Stimulated activated CD4-positive, alpha-beta T cell treated with anti-CD3 and anti-CD28 coated beads, Interleukin-2, amount 100 ng/mL, for 48 hours (primary cell): ENCODE measurements at regions not wholly inside any gene's neighbourhood (a gene's known extent, or its start where the extent isn't known, plus 50 kb on each side); places are given as distances from the start of the nearest gene placed in this dataset.

Experiments used
- DNase-seq, 2 donors: peaks; one replicate each; pipeline ENCODE4 v3.0.0-alpha.2; 2020

GRCh38 chr11:116172851-116173250, 599.9 kb downstream of the BUD13 start:
- no peak for DNase-seq

- DNase-seq, result no peak
Observed at GRCh38 chr11:116172156-116172555, 600.6 kb downstream of the BUD13 start.

DNA sequence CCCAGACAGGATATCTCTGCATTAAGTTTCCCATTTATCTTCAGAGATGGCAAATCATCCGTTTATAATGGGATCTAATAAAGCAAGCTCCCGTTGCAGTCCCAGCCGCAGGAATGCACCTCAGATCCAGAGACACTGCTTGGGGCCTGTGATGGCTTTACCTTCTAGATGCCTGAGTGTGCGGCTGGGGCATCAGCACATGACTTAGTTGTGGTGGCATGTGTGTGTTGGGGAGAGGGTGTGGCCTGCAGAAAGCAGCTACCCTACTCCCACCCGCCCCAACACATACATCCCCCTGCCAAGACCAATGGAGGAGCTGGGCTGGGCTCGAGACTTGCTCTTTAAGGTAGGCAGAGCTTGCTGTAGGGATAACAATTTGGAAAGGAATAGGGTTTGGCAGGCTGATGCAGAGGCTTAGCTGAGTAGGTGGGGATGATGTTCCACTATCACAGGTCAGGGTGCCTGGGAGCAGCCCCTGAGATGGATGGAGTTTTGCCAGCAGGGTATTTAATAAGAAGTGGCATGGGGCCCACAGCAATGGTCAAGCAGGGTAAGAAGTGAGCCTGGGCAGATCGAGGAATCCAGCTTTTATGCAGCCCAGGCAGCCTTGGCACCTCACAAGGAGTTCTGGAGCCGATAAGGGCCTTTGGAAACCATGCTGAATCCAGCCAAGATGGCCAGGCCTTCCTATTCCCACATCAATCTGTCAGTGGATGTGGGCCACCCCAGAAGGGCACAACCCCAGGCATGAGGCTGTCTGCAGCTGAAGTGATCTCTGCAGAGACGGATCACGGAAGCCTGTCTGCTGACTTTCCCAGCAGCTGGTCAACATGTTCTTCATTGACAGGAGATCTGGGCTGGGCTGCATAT, 601.3 kb downstream of the BUD13 start:
- no peak for DNase-seq

DNA sequence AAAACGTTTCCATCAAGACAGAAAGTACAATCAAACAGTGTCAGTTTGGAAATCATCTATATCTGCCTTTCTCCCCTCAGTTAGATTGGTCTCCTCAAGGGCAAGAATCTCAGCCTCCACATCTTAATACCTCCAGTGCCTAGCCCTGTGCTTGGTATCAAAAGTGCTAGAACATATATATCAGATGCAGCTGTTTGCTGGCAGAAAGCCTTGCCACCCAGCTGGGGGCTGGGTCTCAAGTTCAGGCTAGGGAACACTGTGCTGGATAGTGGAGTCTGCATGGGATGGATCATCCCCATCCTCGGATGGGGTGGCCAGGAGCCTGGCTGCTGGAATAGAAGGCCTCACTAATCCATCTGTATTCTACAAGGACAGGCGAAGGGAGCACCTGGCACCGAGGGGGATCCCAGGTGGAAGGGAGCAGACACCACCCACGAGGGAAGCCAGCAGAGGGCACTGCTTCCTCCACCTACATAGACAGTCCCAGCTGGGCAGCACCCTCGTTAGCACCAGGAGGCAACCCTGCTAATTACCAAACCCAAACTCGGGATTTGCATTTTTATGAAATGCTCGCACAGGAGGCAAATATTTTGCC, 602.2 kb downstream of the BUD13 start:
- DNase-seq, result no peak

DNA sequence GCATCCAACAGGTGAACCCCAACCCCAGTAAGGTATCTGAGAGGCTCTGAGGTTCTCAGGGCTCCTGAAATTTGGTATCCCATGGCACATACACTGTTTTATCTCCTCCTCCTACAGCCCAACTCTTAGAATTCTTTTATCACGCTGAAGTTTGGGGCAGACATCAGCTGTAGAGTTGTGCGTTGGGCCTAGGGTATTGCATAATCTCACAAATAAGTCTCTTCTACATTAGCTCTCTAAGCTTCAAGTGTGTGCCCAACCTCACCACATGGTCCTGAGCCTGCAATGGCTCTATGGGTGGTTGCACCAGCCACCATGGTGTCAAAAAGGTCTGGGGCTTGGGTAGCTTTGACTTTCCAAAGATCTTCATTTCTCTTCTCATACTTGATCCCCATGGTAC, 603.0 kb downstream of the BUD13 start:
- no peak for DNase-seq

GRCh38 chr11:116168459-116168787, 604.4 kb downstream of the BUD13 start:
- DNase-seq, result no peak

DNA sequence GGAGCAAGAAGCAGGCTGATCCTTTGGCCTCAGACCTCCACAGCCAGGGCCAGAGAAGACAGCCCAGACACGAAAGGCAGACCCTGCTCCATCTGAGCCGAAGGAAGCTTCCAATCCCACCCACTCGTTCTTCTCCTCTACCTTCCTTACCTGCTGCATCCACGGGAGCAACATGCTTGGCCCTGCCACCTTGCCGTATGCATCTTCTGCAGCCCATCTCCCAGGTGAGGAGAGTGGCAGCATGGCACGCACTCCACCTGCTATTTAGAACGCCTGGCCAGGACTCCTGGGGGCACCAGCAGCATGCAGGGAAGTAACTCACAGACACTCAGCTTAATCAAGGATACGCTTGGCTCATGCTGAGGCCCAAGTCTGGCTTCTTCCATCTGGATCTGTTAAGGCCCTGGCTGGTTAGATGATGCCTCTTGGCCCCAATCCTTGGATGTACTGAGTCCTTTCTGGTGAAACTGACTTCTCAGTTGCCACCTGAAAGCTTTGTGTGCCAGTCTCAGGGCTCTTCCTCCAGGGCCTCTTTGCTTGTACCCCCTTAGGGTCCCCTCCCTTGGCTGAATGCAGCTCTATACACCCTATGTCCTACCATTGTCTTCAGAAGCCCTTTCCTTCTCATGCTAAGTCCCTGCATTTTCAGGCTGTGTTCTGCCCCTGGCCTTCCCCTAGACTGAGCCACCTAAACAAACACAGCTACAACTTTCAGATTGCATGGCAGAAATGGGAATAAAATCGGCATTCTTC, 604.9 kb downstream of the BUD13 start:
- DNase-seq, result no peak

DNA sequence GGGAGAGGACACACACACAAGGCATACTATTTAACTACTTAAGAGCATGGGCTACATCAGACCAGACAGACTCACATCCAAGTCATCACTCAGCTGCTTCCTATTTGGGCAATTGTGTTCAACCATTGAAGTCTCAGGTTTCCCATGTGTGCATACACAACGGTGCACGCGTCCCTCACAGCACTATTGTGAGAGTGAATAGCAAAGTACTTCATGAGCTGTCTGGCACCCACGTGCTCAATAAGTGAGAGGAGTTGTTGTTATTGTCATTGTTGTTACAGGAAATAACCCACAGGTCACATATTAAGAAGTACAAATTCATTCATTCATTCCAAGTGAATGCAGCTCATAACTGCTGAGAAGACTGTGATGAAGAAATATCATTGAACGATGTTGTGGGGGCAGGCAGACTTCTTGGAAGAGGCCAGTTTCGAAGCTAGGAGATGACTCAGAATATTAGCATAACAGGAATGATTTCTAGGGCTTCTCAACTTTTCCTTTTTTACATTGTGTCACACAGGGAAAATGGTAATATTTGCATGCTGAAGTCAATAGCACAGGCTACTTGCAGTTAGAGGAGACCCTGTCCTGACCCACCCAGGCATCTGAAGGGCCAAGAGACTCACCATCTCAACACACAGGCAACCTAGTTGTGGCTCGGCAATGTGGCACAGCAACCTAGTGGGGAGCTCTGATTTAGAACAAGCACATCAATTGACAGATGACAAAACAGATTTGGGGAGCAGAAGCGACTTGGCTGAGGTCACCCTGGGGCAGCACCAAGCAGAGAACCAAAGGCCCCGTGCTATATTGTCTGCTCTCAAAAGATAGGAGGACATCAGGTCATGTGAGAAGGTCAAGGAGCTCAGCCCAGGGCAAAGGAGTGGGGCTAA, 606.0 kb downstream of the BUD13 start:
- DNase-seq, result no peak

DNA sequence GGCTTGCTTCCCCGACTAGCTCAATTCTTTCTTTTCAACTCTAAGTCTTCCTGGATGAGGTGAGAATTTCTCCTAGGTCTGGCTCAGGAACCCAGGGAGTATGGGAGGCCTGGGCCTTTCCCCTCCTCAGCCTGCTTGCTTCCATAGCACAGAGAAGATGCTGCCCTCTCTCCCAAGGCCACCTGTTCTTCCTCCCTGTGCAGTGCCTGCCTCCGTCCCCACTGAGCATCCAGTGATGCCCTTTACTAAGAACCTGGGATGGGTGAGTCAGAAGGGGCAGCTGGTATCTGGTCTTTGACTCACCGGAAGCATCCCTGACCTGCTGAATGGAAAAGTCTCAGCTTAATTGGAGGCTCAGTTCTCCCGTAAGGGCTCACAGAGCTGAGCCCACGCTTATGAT, 607.9 kb downstream of the BUD13 start:
- no peak for DNase-seq

- no peak for DNase-seq
Observed at GRCh38 chr11:116162886-116163230, 609.9 kb downstream of the BUD13 start.

DNA sequence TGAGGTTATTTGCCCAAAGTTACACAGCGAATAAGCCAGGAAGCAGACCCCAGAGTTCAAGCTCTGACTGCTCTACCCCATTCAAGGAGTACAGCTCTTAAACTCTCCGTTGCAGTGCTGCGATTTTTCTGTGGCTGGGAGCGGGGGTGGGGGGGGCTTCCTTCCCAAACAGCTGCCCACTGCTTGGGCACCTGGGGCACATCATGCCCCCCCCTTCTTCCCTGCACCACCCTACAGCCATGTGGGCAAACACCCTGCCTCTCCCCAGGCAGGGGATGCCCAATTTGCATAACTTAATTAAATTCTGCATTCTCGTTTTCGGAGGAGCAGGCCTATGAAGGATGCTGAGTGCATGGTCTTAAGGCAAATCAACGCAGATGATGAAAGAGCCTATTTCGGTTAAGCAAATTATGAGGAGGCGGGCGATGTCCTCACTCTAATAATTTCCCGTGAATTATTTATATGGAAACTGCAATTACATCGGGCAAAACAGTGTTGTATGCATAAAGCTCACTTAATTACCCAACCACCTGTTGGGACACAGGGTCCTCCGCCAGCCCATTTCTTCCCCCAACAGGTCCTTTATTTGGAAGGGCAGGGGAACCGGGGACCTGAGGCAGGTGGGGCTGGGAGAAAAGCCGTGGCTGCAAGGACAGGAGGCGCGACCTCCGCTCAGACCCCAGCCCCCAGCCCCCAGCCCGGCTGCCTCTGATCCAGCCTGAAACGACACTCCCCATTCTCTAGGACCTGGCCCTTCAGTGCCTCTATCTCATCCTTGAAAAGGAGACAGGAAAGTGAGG, 610.5 kb downstream of the BUD13 start:
- DNase-seq, result no peak

- DNase-seq, result no peak
Observed at GRCh38 chr11:116148645-116149044, 624.1 kb downstream of the BUD13 start.

DNA sequence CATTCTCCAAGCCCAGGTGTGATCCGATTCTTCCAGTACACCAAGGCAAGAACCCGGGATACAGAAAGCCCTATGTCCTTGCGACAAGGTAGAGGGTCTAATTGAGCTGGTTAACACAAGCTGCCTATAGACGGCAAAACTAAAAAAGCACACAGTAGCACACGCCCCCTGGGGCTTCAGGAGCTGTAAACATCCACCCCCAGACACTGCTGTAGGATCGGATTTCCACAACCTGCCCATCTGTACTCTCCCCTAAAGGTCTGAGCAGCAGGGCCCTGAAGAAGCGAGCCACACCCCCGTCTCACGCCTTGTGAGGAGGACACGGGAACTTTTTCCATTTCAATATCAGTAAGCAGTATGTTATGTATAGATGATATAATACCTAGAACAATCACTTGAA, 624.7 kb downstream of the BUD13 start:
- DNase-seq, result no peak

DNA sequence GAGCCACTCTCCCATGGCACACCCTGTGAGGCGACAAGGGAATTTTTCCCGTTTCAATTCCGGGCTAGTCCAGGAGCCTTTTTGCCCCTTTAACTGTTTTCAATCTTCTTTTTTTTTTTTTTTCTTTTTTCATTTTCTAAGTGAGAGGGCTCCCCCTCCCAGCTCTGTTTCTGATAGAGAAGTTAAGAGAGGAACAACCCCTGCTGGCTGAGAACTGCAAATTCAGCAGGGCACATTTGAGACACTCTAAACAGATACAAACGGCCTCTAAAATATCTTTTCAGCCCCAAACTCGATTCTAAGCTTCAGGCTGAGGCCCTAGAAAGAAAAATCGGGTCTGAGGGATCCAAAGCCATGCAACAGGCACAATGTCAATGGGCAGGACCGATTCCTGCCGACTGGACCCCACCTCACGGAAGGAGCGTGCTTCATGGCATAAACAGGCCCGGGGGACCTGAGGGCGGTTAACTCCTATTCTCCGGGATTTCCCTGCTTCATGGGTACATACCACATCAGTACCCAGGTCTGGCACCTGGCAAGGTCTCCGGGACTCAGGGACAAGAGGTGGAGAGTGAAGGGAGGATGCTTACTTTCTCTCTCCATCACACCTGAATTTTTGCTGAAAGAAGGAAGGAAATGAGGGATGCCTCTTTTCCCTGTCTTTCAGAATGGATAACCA, 627.5 kb downstream of the BUD13 start:
- no peak for DNase-seq

DNA sequence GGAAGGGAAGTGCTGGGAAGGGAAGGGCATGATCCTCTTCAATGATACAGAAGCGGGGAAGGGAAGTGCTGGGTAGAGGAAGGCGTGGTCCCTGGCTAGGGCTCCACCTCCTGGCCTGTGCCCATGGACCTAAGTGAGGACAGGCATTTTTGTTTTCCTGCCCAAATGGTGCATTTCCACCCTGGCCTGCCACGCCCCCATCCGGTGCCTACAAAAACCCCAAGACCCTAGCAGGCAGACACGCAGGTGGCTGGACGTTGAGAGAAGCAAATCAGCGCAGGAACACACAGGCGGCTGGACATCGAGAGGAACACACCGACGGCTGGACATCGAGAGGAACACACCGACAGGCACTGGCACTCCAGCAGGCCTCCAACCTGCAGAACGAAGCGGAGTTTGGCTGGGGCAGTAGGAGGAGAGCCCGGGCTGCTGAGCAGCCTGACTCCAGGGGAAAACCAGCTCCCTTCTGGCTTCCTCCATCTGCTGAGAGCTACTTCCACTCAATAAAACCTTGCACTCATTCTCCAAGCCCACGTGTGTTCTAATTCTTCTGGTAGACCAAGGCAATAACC, 628.3 kb downstream of the BUD13 start:
- no peak for DNase-seq

GRCh38 chr11:116138280-116138679, 634.1 kb upstream of the CADM1 start:
- DNase-seq, result no peak

DNA sequence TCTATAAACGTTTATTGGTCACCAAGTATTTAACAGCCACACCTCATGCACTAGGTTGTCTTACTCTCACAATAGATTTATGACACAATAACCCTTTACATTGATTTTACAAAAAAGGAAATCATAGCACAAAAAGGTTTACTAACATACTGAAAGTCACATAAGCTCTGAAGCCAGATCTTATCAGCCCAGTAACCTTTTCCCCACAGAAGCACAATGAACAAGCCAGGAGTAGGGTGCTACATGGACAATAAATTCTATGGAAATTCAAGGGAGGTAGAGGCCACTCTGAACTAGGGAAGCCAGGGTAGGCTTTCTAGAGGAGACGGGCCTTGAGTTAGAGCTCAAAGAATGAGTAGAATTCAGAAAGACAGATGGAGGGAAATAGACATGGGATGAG, 633.5 kb upstream of the CADM1 start:
- DNase-seq, result no peak

DNA sequence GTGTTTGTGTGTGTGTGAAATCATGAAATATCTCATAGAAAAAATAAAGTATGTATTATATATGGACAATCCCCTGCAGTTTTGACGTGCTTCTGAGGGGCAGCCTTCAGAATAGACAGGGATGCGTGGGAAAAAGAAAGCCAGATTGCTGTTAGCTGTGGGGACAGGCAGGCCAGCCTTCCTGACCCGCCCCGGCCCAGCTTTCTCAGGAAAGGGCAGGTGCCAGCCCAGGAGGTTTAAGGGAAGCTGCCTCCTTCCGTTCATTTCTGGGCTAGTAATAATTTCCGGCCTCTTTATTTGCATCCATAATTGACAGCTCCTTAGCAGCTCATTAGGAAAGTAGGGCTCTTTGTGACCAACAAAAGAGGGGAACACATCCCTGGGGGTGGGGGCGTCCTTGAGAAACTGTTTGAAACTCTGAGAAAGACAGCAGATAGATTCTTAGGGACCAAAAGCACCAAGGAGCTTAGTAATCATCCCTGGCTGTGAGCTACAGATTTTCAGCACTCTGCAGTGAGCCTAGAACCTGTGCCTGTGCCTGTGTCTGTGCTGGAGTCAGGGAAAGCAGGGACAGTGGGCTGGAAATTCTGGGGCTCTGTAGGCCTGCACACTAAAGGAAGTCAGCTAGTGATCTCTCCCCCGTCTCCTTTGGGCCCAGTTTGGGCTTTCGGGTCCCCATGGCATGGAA, 632.9 kb upstream of the CADM1 start:
- DNase-seq, result no peak

DNA sequence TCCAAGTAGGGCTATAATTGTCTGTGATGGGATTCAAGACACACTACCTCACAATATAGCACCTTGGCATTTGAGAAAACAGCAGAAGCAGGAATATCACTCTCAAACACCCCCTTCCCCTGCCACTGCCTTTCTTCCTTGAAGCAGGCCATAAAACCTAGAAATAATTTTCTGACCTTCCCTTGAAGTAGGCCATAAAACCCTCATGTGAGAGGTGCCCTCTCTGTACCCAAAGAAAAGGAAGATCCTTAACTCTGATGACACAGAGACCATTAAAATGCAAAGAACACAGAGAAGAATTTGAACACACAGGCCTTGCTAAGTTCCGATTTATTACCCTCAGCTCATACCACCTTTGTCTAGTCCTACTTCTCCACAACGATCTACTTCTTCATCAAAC, 631.7 kb upstream of the CADM1 start:
- DNase-seq, result no peak

DNA sequence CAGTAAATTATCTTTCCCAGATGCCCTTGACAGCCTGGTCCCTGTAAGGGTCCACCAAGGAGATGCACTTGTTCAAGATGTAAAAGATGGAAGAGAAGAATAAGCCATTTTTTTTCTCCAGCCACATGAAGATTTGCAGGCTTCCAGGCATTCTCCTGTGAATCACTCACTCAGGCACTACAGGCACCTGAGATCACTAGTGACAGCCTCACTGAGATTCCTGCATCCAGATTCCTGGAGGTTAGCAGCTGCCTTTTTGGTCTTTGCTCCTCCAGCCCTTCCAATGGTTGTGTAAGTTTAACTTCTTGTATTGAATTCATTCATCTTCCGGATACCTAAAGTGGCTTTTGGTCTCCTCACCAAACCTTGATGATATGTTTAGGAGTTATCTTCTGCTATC, 630.2 kb upstream of the CADM1 start:
- no peak for DNase-seq
